Transverse colon (tissue), 4 donors: ENCODE measurements at regions not wholly inside any gene's neighbourhood (a gene's known extent, or its start where the extent isn't known, plus 50 kb on each side); places are given as distances from the start of the nearest gene placed in this dataset.

Experiments used
- DNase-seq: peaks from one replicate; pipeline ENCODE4 v3.0.0-alpha.2; 2019
- H3K27ac ChIP-seq, 4 donors: fragments of 200-600 bp; sonication (generic); 2 replicates each; pipeline ENCODE4 v1.5.1; 2016 to 2018; ENCODE audit warnings: inconsistent platforms in 4 of 4
- H3K27me3 ChIP-seq: fragments of 200-600 bp; sonication (generic); 2 replicates; pipeline ENCODE4 v1.5.1; 2017; ENCODE audit warnings: inconsistent platforms
- H3K36me3 ChIP-seq, 4 donors: fragments of 200-600 bp; sonication (generic); 2 replicates each; pipeline ENCODE4 v1.5.1; 2017 to 2019; ENCODE audit warnings: inconsistent platforms in 4 of 4
- H3K4me1 ChIP-seq, 4 donors: fragments of 200-600 bp; sonication (generic); 2 replicates each; pipeline ENCODE4 v1.5.1; 2017 to 2020; ENCODE audit warnings: inconsistent platforms in 4 of 4
- H3K4me3 ChIP-seq, 4 donors: fragments of 200-600 bp; sonication (generic); 1 replicate in 1 of 4; 2 replicates in 3 of 4; pipeline versions ENCODE4 v1.5.1 to v1.6.1; 2017 to 2019; ENCODE audit warnings: inconsistent platforms in 4 of 4
- H3K9me3 ChIP-seq, 2 donors: fragments of 200-600 bp; sonication (generic); 2 replicates each; pipeline ENCODE4 v1.5.1; 2017 to 2019; ENCODE audit warnings: inconsistent platforms in 2 of 2
- CTCF ChIP-seq, 5 experiments: fragments of 200-600 bp in 3 of 5; fragments of 450-650 bp in 2 of 5; sonication (generic) in 3 of 5; IDR thresholded peaks; 1 replicate in 2 of 5; 2 replicates in 3 of 5; pipeline ENCODE4 v1.5.1; 2016 to 2017; ENCODE audit warnings: antibody characterized with exemption in 5 of 5, inconsistent platforms in 3 of 5, mild to moderate bottlenecking in 2 of 5, moderate library complexity in 1 of 5
- EP300 ChIP-seq: sonication (generic); formaldehyde crosslinking; IDR thresholded peaks from one replicate; pipeline ENCODE4 v1.6.1; 2017; ENCODE audit warnings: antibody characterized with exemption, low read depth
- POLR2A ChIP-seq: fragments of 450-650 bp; IDR thresholded peaks from one replicate; pipeline ENCODE4 v1.6.1; 2016; ENCODE audit warnings: antibody characterized with exemption, mild to moderate bottlenecking, moderate library complexity
- POLR2AphosphoS5 ChIP-seq, 3 donors: sonication (generic); formaldehyde crosslinking; IDR thresholded peaks; one replicate each; pipeline ENCODE4 v1.6.1; 2016; ENCODE audit warnings: antibody characterized with exemption in 3 of 3
- WGBS, 2 donors: methylation state at CpG; one replicate each; pipeline ENCODE4 v1.1.5; 2018; ENCODE audit warnings: low coverage in 1 of 2; 5-methylcytosine and 5-hydroxymethylcytosine counted together
- in situ Hi-C, 4 donors: fragments of 200-750 bp; cut with MboI; loops; one replicate each; pipeline versions ENCODE4 v1.15.0 to v1.15.1; 2017; ENCODE audit warnings: low sequenced_read_pairs in 3 of 4, low pct_ligation_motif_present in 1 of 4, low pct_unique_long_range_greater_than_20kb in 1 of 4
- intact Hi-C: fragments of 100-400 bp; cut with DNase I; formaldehyde crosslinking; loops from one replicate; pipeline ENCODE4 v1.15.1; 2023; ENCODE audit warnings: low total_unique reads

GRCh38 chr13:59490651-59491050, 673.1 kb downstream of the DIAPH3 start:
- no peaks in the 10 kb centered on the region for H3K36me3 ChIP-seq
- H3K4me1 ChIP-seq, result peaks cover 0 to 4% (median 0%) of the 10 kb centered on the region in 4 donors
- in situ Hi-C loops, result no loop called here
- 59% methylated on average over 1 of the region's 1 CpG; no CpG with 5 or more reads in 1 of the 2 donors for WGBS, 2 donors
- no peak overlapping the region for H3K4me3 ChIP-seq
- no peak overlapping the region for H3K27ac ChIP-seq
- H3K9me3 ChIP-seq, result no peaks in the 10 kb centered on the region
- no peak for DNase-seq
- no peaks in the 10 kb centered on the region for H3K27me3 ChIP-seq
- TF ChIP-seq CTCF (IDR thresholded peaks at IDR 0.05) (no peak), EP300 (no peak), POLR2A (no peak), POLR2AphosphoS5 (IDR thresholded peaks at IDR 0.05) (no peak)
- intact Hi-C loops, result no loop called here

- Histone ChIP-seq H3K27me3 (no peaks in the 10 kb centered on the region), H3K4me1 (peaks cover 0 to 4% (median 0%) of the 10 kb centered on the region in 4 donors), H3K9me3 (no peaks in the 10 kb centered on the region), H3K4me3 (no peak overlapping the region), H3K36me3 (no peaks in the 10 kb centered on the region), H3K27ac (no peak overlapping the region)
- TF ChIP-seq POLR2A (no peak), CTCF (IDR thresholded peaks at IDR 0.05) (no peak), EP300 (no peak), POLR2AphosphoS5 (IDR thresholded peaks at IDR 0.05) (no peak)
- in situ Hi-C loops (no loop called here), intact Hi-C loops (no loop called here)
- 63% methylated on average over 2 of the region's 2 CpGs; no CpG with 5 or more reads in 1 of the 2 donors for WGBS, 2 donors
- DNase-seq, result no peak
Measured at GRCh38 chr13:59492030-59492636, 671.6 kb downstream of the DIAPH3 start.

GRCh38 chr13:59493436-59493965, 670.2 kb downstream of the DIAPH3 start:
- H3K27me3 ChIP-seq, result no peaks in the 10 kb centered on the region
- H3K27ac ChIP-seq, result no peak overlapping the region
- intact Hi-C loops (no loop called here), in situ Hi-C loops (no loop called here)
- TF ChIP-seq POLR2A, result no peak
- no peak for TF ChIP-seq EP300
- H3K4me3 ChIP-seq, result no peak overlapping the region
- WGBS, 2 donors, result 89% methylated on average over 1 of the region's 1 CpG; no CpG with 5 or more reads in 1 of the 2 donors
- peaks cover 0 to 4% (median 0%) of the 10 kb centered on the region in 4 donors for H3K4me1 ChIP-seq
- H3K36me3 ChIP-seq, result no peaks in the 10 kb centered on the region
- no peak for DNase-seq
- no peaks in the 10 kb centered on the region for H3K9me3 ChIP-seq

GRCh38 chr13:59494151-59494550, 669.6 kb downstream of the DIAPH3 start:
- no peak for TF ChIP-seq CTCF (IDR thresholded peaks at IDR 0.05)
- TF ChIP-seq EP300, result no peak
- TF ChIP-seq POLR2AphosphoS5 (IDR thresholded peaks at IDR 0.05), result no peak
- intact Hi-C loops, result no loop called here
- no peak for DNase-seq

DNA sequence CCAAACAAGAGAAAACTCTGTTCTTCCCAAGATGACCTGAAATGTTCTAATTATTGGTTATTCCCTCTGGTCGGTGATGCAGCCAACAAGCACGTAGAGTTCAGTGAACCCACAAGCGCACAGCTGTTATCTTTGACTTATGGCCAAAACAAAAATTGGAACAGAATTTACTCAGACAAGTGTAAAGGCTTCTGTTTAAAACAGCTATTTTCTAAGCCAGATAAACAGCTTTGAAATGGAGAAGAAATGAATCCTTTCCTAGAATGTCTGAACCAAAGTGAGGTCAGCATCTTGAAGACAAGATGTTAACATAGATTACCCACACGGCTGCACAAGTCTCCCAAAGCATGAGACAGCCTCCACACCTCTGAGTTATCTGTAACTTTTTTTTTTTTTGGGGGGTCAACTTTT, 669.2 kb downstream of the DIAPH3 start:
- intact Hi-C loops (no loop called here), in situ Hi-C loops (no loop called here)
- H3K27ac ChIP-seq, result no peak overlapping the region
- DNase-seq, result no peak
- H3K4me1 ChIP-seq, result peaks cover 0 to 4% (median 0%) of the 10 kb centered on the region in 4 donors
- no peaks in the 10 kb centered on the region for H3K9me3 ChIP-seq
- no peak overlapping the region for H3K4me3 ChIP-seq
- H3K36me3 ChIP-seq, result no peaks in the 10 kb centered on the region
- no peak for TF ChIP-seq POLR2AphosphoS5 (IDR thresholded peaks at IDR 0.05)
- TF ChIP-seq EP300, result no peak
- 46 to 75% methylated on average over 3 to 4 of the region's 4 CpGs for WGBS, 2 donors
- H3K27me3 ChIP-seq, result no peaks in the 10 kb centered on the region

More at GRCh38 chr13:59494151-59494550, 669.6 kb downstream of the DIAPH3 start:
- Histone ChIP-seq H3K4me3 (no peak overlapping the region), H3K4me1 (peaks cover 0 to 4% (median 0%) of the 10 kb centered on the region in 4 donors), H3K9me3 (no peaks in the 10 kb centered on the region), H3K27ac (no peak overlapping the region), H3K36me3 (no peaks in the 10 kb centered on the region), H3K27me3 (no peaks in the 10 kb centered on the region)
- in situ Hi-C loops, result no loop called here
